ENCODE measurements at regions not wholly inside any gene's neighbourhood (a gene's known extent, or its start where the extent isn't known, plus 50 kb on each side); places are given as distances from the start of the nearest gene placed in this dataset.

- TF ChIP-seq, protein P1, sequence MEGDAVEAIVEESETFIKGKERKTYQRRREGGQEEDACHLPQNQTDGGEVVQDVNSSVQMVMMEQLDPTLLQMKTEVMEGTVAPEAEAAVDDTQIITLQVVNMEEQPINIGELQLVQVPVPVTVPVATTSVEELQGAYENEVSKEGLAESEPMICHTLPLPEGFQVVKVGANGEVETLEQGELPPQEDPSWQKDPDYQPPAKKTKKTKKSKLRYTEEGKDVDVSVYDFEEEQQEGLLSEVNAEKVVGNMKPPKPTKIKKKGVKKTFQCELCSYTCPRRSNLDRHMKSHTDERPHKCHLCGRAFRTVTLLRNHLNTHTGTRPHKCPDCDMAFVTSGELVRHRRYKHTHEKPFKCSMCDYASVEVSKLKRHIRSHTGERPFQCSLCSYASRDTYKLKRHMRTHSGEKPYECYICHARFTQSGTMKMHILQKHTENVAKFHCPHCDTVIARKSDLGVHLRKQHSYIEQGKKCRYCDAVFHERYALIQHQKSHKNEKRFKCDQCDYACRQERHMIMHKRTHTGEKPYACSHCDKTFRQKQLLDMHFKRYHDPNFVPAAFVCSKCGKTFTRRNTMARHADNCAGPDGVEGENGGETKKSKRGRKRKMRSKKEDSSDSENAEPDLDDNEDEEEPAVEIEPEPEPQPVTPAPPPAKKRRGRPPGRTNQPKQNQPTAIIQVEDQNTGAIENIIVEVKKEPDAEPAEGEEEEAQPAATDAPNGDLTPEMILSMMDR (IDR thresholded peaks at IDR 0.05) = no peak
- no peak for TF ChIP-seq POLR2A (IDR thresholded peaks at IDR 0.05)
Measured at GRCh38 chr20:52075400-52075799, 116.2 kb downstream of the ZFP64 start.

All from adrenal gland (tissue), 5 donors.